AG04450 (cell line): ENCODE measurements at regions not wholly inside any gene's neighbourhood (a gene's known extent, or its start where the extent isn't known, plus 50 kb on each side); places are given as distances from the start of the nearest gene placed in this dataset.
"Not testable (repeated sequence)": the region's sequence is repeated elsewhere in the genome, so short reads cannot be mapped to it uniquely, and the experiment has no call there.

Experiments
- CTCF ChIA-PET: fragments of 300-600, 350-600 bp; formaldehyde crosslinking; extraction: SDS; loops from one replicate; lab custom pipeline; 2022; ENCODE audit warnings: antibody characterized with exemption, inconsistent platforms; lab: Charles Lee
- POLR2A ChIA-PET: fragments of 350-600 bp; formaldehyde crosslinking; extraction: SDS; loops from one replicate; lab custom pipeline; 2021; ENCODE audit warnings: antibody characterized with exemption, inconsistent platforms; lab: Yijun Ruan, JAX
- DNase-seq: peaks from one replicate; pipeline ENCODE4 v3.0.0-alpha.2; 2011; ENCODE audit warnings: low read depth, low spot score
- H3K27ac ChIP-seq: one replicate; pipeline ENCODE4 v1.5.1; 2012; ENCODE audit warnings: low read depth, low read length, control low read depth
- H3K27me3 ChIP-seq: one replicate; pipeline ENCODE4 v1.6.0; 2012; ENCODE audit warnings: low read length; ENCODE audit not compliant: control insufficient read depth, insufficient read depth
- H3K4me3 ChIP-seq: 2 replicates; pipeline ENCODE4 v1.5.1; 2011; ENCODE audit warnings: mild to moderate bottlenecking, low read depth, low read length, control low read depth
- H3K9me3 ChIP-seq: 2 replicates; pipeline ENCODE4 v1.5.1; 2012; ENCODE audit warnings: low read length; ENCODE audit not compliant: control insufficient read depth, insufficient read depth
- TF ChIP-seq, protein P1 (sequence below): IDR thresholded peaks from 2 replicates; pipeline ENCODE4 v1.5.1; 2011; ENCODE audit warnings: low read depth, low read length, control low read depth, inconsistent platforms

DNA sequence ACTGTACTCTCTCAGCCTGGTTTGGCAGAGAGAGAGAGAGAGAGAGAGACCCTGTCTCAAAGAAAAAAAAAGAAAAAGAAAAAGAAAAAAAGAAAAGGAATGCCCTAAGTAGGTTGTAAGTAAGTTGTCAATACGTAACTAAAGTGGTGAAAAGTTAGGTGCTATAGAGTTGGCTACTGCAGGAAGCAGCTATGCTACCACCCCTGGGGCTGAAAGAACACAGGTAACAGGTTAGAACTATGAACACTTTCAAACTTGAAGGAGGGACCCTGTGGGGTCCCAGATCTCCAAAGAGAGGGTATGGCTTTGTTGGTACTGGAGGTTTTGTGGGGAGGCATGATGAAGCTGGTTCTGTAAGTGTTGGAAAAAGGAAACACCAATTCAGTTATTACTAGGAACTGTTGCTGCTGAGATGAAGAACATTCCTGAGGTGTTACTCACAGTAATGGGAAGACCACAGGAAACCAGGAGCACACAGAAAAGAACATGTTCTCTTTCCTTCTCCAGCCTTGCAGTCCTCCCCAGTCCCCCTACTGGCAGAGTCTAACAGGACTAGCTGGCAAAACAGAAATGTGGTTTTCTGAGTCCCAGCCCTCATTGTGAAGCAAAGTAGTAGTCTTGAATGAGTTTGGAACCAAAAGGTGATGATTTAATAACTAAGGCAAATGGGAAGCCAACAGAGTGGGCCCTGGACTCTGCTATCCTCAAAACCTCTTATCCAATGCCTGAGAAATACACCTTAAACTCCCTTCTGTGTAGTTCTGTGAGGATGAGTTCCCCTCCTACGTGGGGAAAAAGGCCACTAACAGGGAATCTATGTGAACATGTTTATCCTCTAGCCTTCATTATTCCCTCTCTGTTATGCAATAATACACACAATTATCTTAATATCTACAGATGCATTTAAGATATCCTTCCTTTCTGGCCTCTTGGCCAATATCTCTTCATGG is 427.0 kb upstream of the DDI1 start:
- Histone ChIP-seq H3K27me3 (no peaks in the 10 kb centered on the region), H3K27ac (peak overlapping the region; percentile 31), H3K4me3 (no peak overlapping the region), H3K9me3 (no peaks in the 10 kb centered on the region)
- ChIA-PET CTCF (interaction anchor here (0.7 to 1.7 kb wide), 5 partner anchors 8 to 399 kb away, joined by 3 to 7 read pairs (median 3); no protein-coding TSS in a partner anchor), POLR2A (interaction anchor here (0.7 kb wide), 1 partner anchor 121 kb away, joined by 4 read pairs; no protein-coding TSS in a partner anchor)
- DNase-seq = peak; percentile 82
- TF ChIP-seq, protein P1, sequence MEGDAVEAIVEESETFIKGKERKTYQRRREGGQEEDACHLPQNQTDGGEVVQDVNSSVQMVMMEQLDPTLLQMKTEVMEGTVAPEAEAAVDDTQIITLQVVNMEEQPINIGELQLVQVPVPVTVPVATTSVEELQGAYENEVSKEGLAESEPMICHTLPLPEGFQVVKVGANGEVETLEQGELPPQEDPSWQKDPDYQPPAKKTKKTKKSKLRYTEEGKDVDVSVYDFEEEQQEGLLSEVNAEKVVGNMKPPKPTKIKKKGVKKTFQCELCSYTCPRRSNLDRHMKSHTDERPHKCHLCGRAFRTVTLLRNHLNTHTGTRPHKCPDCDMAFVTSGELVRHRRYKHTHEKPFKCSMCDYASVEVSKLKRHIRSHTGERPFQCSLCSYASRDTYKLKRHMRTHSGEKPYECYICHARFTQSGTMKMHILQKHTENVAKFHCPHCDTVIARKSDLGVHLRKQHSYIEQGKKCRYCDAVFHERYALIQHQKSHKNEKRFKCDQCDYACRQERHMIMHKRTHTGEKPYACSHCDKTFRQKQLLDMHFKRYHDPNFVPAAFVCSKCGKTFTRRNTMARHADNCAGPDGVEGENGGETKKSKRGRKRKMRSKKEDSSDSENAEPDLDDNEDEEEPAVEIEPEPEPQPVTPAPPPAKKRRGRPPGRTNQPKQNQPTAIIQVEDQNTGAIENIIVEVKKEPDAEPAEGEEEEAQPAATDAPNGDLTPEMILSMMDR = peak; percentile 85

DNA sequence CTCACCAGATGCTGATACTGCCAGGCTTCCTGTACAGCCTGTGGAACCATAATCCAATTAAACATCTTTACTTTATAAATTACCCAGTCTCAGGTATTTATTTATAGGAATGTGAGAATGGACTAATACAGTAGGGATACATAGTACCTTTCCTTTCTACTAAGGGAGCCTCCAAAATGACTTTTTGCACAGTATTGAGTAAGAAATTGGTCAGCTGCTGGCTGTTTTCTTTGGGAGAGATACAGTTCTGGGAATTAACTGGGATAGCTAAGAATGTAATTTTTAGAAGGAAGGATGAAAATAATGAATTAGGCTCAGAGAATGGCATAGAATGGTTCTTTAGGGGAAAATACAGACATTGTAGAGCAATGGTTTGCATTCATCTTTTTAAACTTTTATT is 426.0 kb upstream of the DDI1 start:
- TF ChIP-seq, protein P1 = no peak
- CTCF ChIA-PET = no interaction called here
- H3K27ac ChIP-seq = no peak overlapping the region
- H3K4me3 ChIP-seq = no peak overlapping the region
- H3K27me3 ChIP-seq = no peaks in the 10 kb centered on the region
- H3K9me3 ChIP-seq = no peaks in the 10 kb centered on the region
- POLR2A ChIA-PET = no interaction called here
- DNase-seq = no peak

DNA sequence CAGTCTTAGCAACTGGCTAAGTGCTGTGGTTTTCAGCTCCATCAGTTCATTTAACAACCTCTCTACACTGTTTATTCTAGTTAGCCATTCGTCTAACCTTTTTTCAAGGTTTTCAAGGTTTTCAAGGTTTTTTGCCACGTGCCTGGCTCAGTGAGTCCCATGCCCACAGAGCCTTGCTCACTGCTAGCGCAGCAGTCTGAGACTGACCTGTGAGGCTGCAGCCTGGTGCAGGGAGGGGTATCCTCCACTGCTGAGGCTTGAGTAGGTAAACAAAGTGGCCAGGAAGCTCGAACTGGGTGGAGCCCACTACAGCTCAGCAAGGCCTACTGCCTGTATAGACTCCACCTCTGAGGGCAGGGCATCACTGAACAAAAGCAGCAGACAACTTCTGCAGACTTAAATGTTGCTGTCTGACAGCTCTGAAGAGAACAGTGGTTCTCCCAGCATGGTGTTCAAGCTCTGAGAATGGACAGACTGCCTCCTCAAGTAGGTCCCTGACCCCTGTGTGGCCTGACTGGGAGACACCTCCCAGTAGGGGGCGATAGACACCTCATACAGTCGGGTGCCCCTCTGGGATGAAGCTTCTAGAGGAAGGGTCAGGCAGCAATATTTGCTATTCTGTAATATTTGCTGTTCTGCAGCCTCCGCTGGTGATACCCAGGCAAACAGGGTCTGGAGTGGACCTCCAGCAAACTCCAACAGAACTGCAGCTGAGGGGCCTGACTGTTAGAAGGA is 424.7 kb upstream of the DDI1 start:
- H3K27ac ChIP-seq, H3K4me3 ChIP-seq, H3K9me3 ChIP-seq, H3K27me3 ChIP-seq, DNase-seq, POLR2A ChIA-PET: not testable (repeated sequence)
- CTCF ChIA-PET = interaction anchor here (0.6 to 0.7 kb wide), 2 partner anchors 262 to 449 kb away, joined by 3 to 5 read pairs; no protein-coding TSS in a partner anchor

DNA sequence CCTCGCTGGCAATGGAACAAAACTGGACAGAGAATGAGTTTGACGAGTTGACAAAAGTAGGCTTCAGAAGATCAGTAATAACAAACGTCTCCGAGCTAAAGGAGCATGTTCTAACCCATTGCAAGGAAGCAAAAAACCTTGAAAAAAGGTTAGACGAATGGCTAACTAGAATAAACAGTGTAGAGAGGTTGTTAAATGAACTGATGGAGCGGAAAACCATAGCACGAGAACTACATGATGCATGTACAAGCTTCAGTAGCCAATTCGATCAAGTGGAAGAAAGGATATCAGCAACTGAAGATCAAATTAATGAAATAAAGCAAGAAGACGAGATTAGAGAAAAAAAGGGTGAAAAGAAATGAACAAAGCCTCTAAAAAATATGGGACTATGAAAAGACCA is 424.0 kb upstream of the DDI1 start:
- CTCF ChIA-PET = interaction anchor here (0.7 kb wide), 1 partner anchor 450 kb away, joined by 3 read pairs; no protein-coding TSS in a partner anchor

DNA sequence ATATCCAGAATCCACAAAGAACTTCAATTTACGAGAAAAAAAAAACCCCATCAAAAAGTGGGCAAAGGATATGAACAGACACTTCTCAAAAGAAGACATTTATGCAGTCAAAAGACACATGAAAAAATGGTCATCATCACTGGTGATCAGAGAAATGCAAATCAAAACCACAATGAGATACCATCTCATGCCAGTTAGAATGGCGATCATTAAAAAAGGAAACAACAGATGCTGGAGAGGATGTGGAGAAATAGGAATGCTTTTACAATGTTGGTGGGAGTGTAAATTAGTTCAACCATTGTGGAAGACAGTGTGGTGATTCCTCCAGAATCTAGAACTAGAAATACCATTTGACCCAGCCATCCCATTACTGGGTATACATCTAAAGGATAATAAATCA is 419.9 kb upstream of the DDI1 start:
- DNase-seq, CTCF ChIA-PET, H3K9me3 ChIP-seq, H3K27me3 ChIP-seq, H3K27ac ChIP-seq, POLR2A ChIA-PET, H3K4me3 ChIP-seq: not testable (repeated sequence)

More for the DNA sequence above, 424.0 kb upstream of the DDI1 start:
- H3K27ac ChIP-seq, H3K9me3 ChIP-seq, DNase-seq, H3K27me3 ChIP-seq, POLR2A ChIA-PET, H3K4me3 ChIP-seq: not testable (repeated sequence)

DNA sequence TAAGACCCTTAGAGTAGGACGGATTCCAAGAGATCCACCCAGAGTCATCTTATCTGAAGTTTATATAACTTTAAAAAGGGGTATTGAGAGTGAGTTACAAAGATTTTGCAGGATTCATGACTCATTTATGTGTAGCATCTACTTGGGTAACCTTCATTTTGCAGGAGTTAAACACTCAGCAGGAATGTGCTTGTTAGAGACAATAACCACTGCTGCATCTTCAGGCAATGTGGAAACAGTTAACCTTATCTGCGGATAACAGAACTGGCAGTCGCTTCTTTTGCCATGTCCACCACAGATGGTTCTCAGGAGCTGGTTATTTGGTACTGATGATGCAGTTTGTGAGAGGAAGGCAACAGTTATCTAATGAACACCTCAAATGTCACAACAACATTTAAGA is 417.9 kb upstream of the DDI1 start:
- ChIA-PET POLR2A (no interaction called here), CTCF (interaction anchor here (0.6 kb wide), 2 partner anchors 442 to 523 kb away, joined by 3 to 5 read pairs; no protein-coding TSS in a partner anchor)
- no peak overlapping the region for H3K27ac ChIP-seq
- H3K9me3 ChIP-seq = no peaks in the 10 kb centered on the region
- TF ChIP-seq, protein P1 = no peak
- H3K4me3 ChIP-seq = no peak overlapping the region
- H3K27me3 ChIP-seq = no peaks in the 10 kb centered on the region
- peak; percentile 49 for DNase-seq
